ENCODE measurements at regions not wholly inside any gene's neighbourhood (a gene's known extent, or its start where the extent isn't known, plus 50 kb on each side); places are given as distances from the start of the nearest gene placed in this dataset.

DNA sequence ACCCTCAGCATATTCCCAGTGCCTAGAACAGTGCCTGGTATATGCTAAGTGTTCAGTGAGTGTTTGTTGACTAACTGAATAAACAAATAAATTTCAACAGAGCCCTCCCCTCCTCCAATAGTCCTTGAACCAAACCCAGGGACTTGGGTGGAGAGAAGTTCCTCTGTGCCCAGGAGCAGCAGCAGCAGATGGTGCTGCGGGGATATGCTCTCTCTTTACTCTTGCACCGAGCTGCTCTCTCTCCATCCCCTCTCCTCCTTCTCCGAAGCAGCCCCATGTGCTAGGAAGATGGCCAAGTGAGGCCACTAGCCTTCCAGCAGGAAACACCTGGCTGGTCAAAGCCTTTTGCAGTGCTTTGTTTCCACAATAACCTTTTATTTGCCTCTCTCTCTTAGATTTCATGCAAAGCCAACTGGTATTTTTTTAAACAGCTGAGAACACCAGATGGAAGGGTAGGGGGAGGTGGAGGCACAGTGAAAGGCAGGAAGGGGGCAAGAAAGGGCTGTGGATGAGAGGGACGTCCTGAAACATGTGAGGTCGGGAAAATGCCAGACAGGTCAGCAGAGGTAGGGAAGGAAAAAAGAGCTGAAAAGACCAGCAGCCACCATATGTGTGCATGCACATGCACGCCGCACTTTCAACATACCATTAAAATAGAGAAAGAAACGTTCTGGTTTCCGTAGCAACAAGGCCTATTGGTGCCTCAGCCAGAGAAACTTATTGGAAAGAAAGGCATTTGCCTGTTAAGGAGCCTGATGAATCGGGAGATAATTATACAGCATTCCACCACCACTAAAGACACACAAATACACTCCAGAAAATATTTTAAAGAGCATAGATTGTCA is 78.9 kb downstream of the EMP1 start:
- H3K9me2 ChIP-seq (replicated peaks; ENCODE audit: control insufficient read depth, low read length): no peaks in the 10 kb centered on the region
- H3K4me3 ChIP-seq (ENCODE audit: low read length): no peak overlapping the region
- H3K27me3 ChIP-seq (ENCODE audit: control insufficient read depth, low read length): no peaks in the 10 kb centered on the region
- no peak for TF ChIP-seq EZH2phosphoT487 (IDR thresholded peaks at IDR 0.05; ENCODE audit: borderline replicate concordance, low read length)
- TF ChIP-seq, protein P1, sequence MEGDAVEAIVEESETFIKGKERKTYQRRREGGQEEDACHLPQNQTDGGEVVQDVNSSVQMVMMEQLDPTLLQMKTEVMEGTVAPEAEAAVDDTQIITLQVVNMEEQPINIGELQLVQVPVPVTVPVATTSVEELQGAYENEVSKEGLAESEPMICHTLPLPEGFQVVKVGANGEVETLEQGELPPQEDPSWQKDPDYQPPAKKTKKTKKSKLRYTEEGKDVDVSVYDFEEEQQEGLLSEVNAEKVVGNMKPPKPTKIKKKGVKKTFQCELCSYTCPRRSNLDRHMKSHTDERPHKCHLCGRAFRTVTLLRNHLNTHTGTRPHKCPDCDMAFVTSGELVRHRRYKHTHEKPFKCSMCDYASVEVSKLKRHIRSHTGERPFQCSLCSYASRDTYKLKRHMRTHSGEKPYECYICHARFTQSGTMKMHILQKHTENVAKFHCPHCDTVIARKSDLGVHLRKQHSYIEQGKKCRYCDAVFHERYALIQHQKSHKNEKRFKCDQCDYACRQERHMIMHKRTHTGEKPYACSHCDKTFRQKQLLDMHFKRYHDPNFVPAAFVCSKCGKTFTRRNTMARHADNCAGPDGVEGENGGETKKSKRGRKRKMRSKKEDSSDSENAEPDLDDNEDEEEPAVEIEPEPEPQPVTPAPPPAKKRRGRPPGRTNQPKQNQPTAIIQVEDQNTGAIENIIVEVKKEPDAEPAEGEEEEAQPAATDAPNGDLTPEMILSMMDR (IDR thresholded peaks at IDR 0.05; ENCODE audit: low read depth, low read length, poor library complexity, severe bottlenecking): no peak
- no peaks in the 10 kb centered on the region for H3K9me3 ChIP-seq (ENCODE audit: control insufficient read depth, insufficient read depth, low read length)
- H3K27ac ChIP-seq (ENCODE audit: low read depth, low read length): no peak overlapping the region
- H3K4me1 ChIP-seq (ENCODE audit: control insufficient read depth, low read length): no peaks in the 10 kb centered on the region
- no peaks in the 10 kb centered on the region for H3K79me2 ChIP-seq (ENCODE audit: control insufficient read depth, low read length)
- no peaks in the 10 kb centered on the region for H4K20me1 ChIP-seq (ENCODE audit: control insufficient read depth, insufficient read depth, low read depth, low read length)
- H3K4me2 ChIP-seq (ENCODE audit: low read length): no peak overlapping the region
- H3K36me3 ChIP-seq (ENCODE audit: control insufficient read depth, low read length): no peaks in the 10 kb centered on the region
- no peaks in the 10 kb centered on the region for H3F3A ChIP-seq (ENCODE audit: control insufficient read depth, insufficient read depth)

DNA sequence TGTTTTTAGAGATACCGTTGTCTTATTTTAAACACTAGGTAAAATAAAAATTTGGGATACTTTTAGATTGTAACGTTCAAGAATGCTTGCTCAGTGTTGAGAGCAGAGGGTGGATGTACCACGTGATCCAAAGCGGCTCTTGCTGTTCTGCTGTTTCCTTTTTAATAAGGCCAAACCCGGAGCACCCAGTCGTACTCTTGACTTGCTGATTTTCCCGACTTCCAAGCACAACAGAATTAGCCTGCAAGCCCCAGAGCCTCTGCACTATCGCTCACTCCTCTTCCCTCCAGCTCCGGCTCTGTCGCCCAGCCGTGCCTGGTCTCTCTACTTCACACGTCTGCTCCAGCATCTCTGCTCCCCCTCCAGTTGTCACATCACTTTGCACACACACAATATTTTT is 77.3 kb downstream of the EMP1 start:
- TF ChIP-seq EZH2phosphoT487 (IDR thresholded peaks at IDR 0.05; ENCODE audit: borderline replicate concordance, low read length): no peak
- TF ChIP-seq, protein P1 (IDR thresholded peaks at IDR 0.05; ENCODE audit: low read depth, low read length, poor library complexity, severe bottlenecking): no peak
- H3K4me2 ChIP-seq (ENCODE audit: low read length): no peak overlapping the region

DNA sequence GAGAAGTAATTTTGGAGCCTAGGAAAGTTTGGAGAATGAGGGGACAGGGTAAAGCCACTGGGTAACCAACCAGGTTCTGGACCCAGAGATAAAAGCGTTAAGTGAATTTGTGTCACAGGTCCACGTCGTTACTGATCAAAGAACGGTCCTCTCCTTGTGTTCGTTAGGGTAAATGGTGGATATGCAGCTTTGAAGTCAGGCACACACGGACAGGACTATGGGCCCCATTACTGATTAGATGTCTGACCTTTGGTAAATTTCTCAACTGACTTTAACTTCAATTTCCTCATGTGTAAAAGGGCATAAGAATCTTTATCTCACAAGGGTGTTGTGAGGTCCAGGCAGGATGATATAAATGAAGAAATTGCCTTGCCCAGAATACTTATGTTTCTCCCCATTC is 76.6 kb downstream of the EMP1 start:
- Histone ChIP-seq H3K9me3 (ENCODE audit: control insufficient read depth, insufficient read depth, low read length) (no peaks in the 10 kb centered on the region), H3K36me3 (ENCODE audit: control insufficient read depth, low read length) (no peaks in the 10 kb centered on the region), H3F3A (ENCODE audit: control insufficient read depth, insufficient read depth) (no peaks in the 10 kb centered on the region), H3K27me3 (ENCODE audit: control insufficient read depth, low read length) (no peaks in the 10 kb centered on the region), H3K4me3 (ENCODE audit: low read length) (no peak overlapping the region), H3K4me1 (ENCODE audit: control insufficient read depth, low read length) (no peaks in the 10 kb centered on the region), H3K27ac (ENCODE audit: low read depth, low read length) (no peak overlapping the region), H3K4me2 (ENCODE audit: low read length) (no peak overlapping the region), H3K9me2 (replicated peaks; ENCODE audit: control insufficient read depth, low read length) (no peaks in the 10 kb centered on the region), H4K20me1 (ENCODE audit: control insufficient read depth, insufficient read depth, low read depth, low read length) (no peaks in the 10 kb centered on the region), H3K79me2 (ENCODE audit: control insufficient read depth, low read length) (no peaks in the 10 kb centered on the region)
- TF ChIP-seq EZH2phosphoT487 (IDR thresholded peaks at IDR 0.05; ENCODE audit: borderline replicate concordance, low read length): no peak
- TF ChIP-seq, protein P1 (IDR thresholded peaks at IDR 0.05; ENCODE audit: low read depth, low read length, poor library complexity, severe bottlenecking): no peak

More for the DNA sequence above, 77.3 kb downstream of the EMP1 start:
- H3K9me2 ChIP-seq (replicated peaks; ENCODE audit: control insufficient read depth, low read length): no peaks in the 10 kb centered on the region
- no peaks in the 10 kb centered on the region for H3F3A ChIP-seq (ENCODE audit: control insufficient read depth, insufficient read depth)
- no peak overlapping the region for H3K27ac ChIP-seq (ENCODE audit: low read depth, low read length)
- no peaks in the 10 kb centered on the region for H3K4me1 ChIP-seq (ENCODE audit: control insufficient read depth, low read length)
- H3K4me3 ChIP-seq (ENCODE audit: low read length): no peak overlapping the region
- H3K79me2 ChIP-seq (ENCODE audit: control insufficient read depth, low read length): no peaks in the 10 kb centered on the region
- H4K20me1 ChIP-seq (ENCODE audit: control insufficient read depth, insufficient read depth, low read depth, low read length): no peaks in the 10 kb centered on the region
- no peaks in the 10 kb centered on the region for H3K9me3 ChIP-seq (ENCODE audit: control insufficient read depth, insufficient read depth, low read length)
- H3K36me3 ChIP-seq (ENCODE audit: control insufficient read depth, low read length): no peaks in the 10 kb centered on the region
- no peaks in the 10 kb centered on the region for H3K27me3 ChIP-seq (ENCODE audit: control insufficient read depth, low read length)
